ENCODE measurements at regions not wholly inside any gene's neighbourhood (a gene's known extent, or its start where the extent isn't known, plus 50 kb on each side); places are given as distances from the start of the nearest gene placed in this dataset.

- Mint-ChIP-seq H3K27me3 (no peaks in the 10 kb centered on the region), H3K36me3 (ENCODE audit: insufficient read depth) (peaks cover 1% of the 10 kb centered on the region), H3K27ac (ENCODE audit: low read depth) (no peak overlapping the region), H3K4me3 (no peak overlapping the region), H3K9me3 (no peaks in the 10 kb centered on the region), H3K4me1 (no peaks in the 10 kb centered on the region)
- DNase-seq (ENCODE audit: low spot score in 2 of 2) (no peak), ATAC-seq (replicated peaks; ENCODE audit: extremely low read depth, poor library complexity, severe bottlenecking) (no peak)
Measured at GRCh38 chr6:130314271-130314670, 51.5 kb upstream of the TMEM200A start.

- no peaks in the 10 kb centered on the region for H3K9me3 Mint-ChIP-seq
- H3K36me3 Mint-ChIP-seq (ENCODE audit: insufficient read depth), result peaks cover 1% of the 10 kb centered on the region
- H3K27me3 Mint-ChIP-seq, result no peaks in the 10 kb centered on the region
- ATAC-seq (replicated peaks; ENCODE audit: extremely low read depth, poor library complexity, severe bottlenecking) (no peak), DNase-seq (ENCODE audit: low spot score in 2 of 2) (no peak)
- no peaks in the 10 kb centered on the region for H3K4me1 Mint-ChIP-seq
- H3K27ac Mint-ChIP-seq (ENCODE audit: low read depth), result no peak overlapping the region
- no peak overlapping the region for H3K4me3 Mint-ChIP-seq
Measured at GRCh38 chr6:130313206-130313605, 52.6 kb upstream of the TMEM200A start.

GRCh38 chr6:130309028-130309427, 56.8 kb upstream of the TMEM200A start:
- no peak for ATAC-seq (replicated peaks; ENCODE audit: extremely low read depth, poor library complexity, severe bottlenecking)
- H3K4me3 Mint-ChIP-seq, result no peak overlapping the region
- DNase-seq (ENCODE audit: low spot score in 2 of 2), result no peak
- no peak overlapping the region for H3K27ac Mint-ChIP-seq (ENCODE audit: low read depth)
- H3K4me1 Mint-ChIP-seq, result no peaks in the 10 kb centered on the region
- no peaks in the 10 kb centered on the region for H3K36me3 Mint-ChIP-seq (ENCODE audit: insufficient read depth)
- H3K9me3 Mint-ChIP-seq, result no peaks in the 10 kb centered on the region
- no peaks in the 10 kb centered on the region for H3K27me3 Mint-ChIP-seq

GRCh38 chr6:130307752-130308361, 58.0 kb upstream of the TMEM200A start:
- Mint-ChIP-seq H3K4me3 (no peak overlapping the region), H3K27ac (ENCODE audit: low read depth) (no peak overlapping the region), H3K36me3 (ENCODE audit: insufficient read depth) (no peaks in the 10 kb centered on the region), H3K27me3 (no peaks in the 10 kb centered on the region), H3K9me3 (no peaks in the 10 kb centered on the region), H3K4me1 (no peaks in the 10 kb centered on the region)
- ATAC-seq (replicated peaks; ENCODE audit: extremely low read depth, poor library complexity, severe bottlenecking) (no peak), DNase-seq (ENCODE audit: low spot score in 2 of 2) (no peak)

- DNase-seq (ENCODE audit: low spot score in 2 of 2) (no peak), ATAC-seq (replicated peaks; ENCODE audit: extremely low read depth, poor library complexity, severe bottlenecking) (no peak)
- H3K27ac Mint-ChIP-seq (ENCODE audit: low read depth), result no peak overlapping the region
- H3K27me3 Mint-ChIP-seq, result no peaks in the 10 kb centered on the region
- H3K4me1 Mint-ChIP-seq, result no peaks in the 10 kb centered on the region
- H3K9me3 Mint-ChIP-seq, result no peaks in the 10 kb centered on the region
- no peak overlapping the region for H3K4me3 Mint-ChIP-seq
- H3K36me3 Mint-ChIP-seq (ENCODE audit: insufficient read depth), result no peaks in the 10 kb centered on the region
Measured at GRCh38 chr6:130306377-130306776, 59.4 kb upstream of the TMEM200A start.

- Mint-ChIP-seq H3K9me3 (no peaks in the 10 kb centered on the region), H3K27ac (ENCODE audit: low read depth) (no peak overlapping the region), H3K4me1 (no peaks in the 10 kb centered on the region), H3K27me3 (no peaks in the 10 kb centered on the region), H3K36me3 (ENCODE audit: insufficient read depth) (peaks cover 2% of the 10 kb centered on the region), H3K4me3 (no peak overlapping the region)
- no peak for DNase-seq (ENCODE audit: low spot score in 2 of 2)
- ATAC-seq (replicated peaks; ENCODE audit: extremely low read depth, poor library complexity, severe bottlenecking), result no peak
Measured at GRCh38 chr6:130303431-130303830, 62.4 kb upstream of the TMEM200A start.

- H3K4me1 Mint-ChIP-seq, result no peaks in the 10 kb centered on the region
- DNase-seq (ENCODE audit: low spot score in 2 of 2), result no peak
- ATAC-seq (replicated peaks; ENCODE audit: extremely low read depth, poor library complexity, severe bottlenecking), result no peak
- no peaks in the 10 kb centered on the region for H3K27me3 Mint-ChIP-seq
- no peak overlapping the region for H3K4me3 Mint-ChIP-seq
- peaks cover 4% of the 10 kb centered on the region for H3K36me3 Mint-ChIP-seq (ENCODE audit: insufficient read depth)
- no peaks in the 10 kb centered on the region for H3K9me3 Mint-ChIP-seq
- H3K27ac Mint-ChIP-seq (ENCODE audit: low read depth), result no peak overlapping the region
Measured at GRCh38 chr6:130298258-130298657, 67.6 kb upstream of the TMEM200A start.

- no peaks in the 10 kb centered on the region for H3K4me1 Mint-ChIP-seq
- H3K9me3 Mint-ChIP-seq, result no peaks in the 10 kb centered on the region
- H3K27ac Mint-ChIP-seq (ENCODE audit: low read depth), result no peak overlapping the region
- no peaks in the 10 kb centered on the region for H3K27me3 Mint-ChIP-seq
- ATAC-seq (replicated peaks; ENCODE audit: extremely low read depth, poor library complexity, severe bottlenecking) (no peak), DNase-seq (ENCODE audit: low spot score in 2 of 2) (no peak)
- H3K36me3 Mint-ChIP-seq (ENCODE audit: insufficient read depth), result peaks cover 4% of the 10 kb centered on the region
- H3K4me3 Mint-ChIP-seq, result no peak overlapping the region
Measured at GRCh38 chr6:130296854-130297253, 69.0 kb upstream of the TMEM200A start.

GRCh38 chr6:130293800-130294199, 71.0 kb upstream of the SAMD3 start:
- peaks cover 4% of the 10 kb centered on the region for H3K36me3 Mint-ChIP-seq (ENCODE audit: insufficient read depth)
- H3K27me3 Mint-ChIP-seq, result no peaks in the 10 kb centered on the region
- H3K27ac Mint-ChIP-seq (ENCODE audit: low read depth), result no peak overlapping the region
- no peak for ATAC-seq (replicated peaks; ENCODE audit: extremely low read depth, poor library complexity, severe bottlenecking)
- no peak overlapping the region for H3K4me3 Mint-ChIP-seq
- H3K4me1 Mint-ChIP-seq, result no peaks in the 10 kb centered on the region
- H3K9me3 Mint-ChIP-seq, result no peaks in the 10 kb centered on the region
- DNase-seq (ENCODE audit: low spot score in 2 of 2), result no peak

GRCh38 chr6:130288065-130288464, 65.3 kb upstream of the SAMD3 start:
- DNase-seq (ENCODE audit: low spot score in 2 of 2) (no peak), ATAC-seq (replicated peaks; ENCODE audit: extremely low read depth, poor library complexity, severe bottlenecking) (no peak)
- Mint-ChIP-seq H3K27ac (ENCODE audit: low read depth) (no peak overlapping the region), H3K27me3 (no peaks in the 10 kb centered on the region), H3K9me3 (no peaks in the 10 kb centered on the region), H3K4me1 (no peaks in the 10 kb centered on the region), H3K36me3 (ENCODE audit: insufficient read depth) (no peaks in the 10 kb centered on the region), H3K4me3 (no peak overlapping the region)

GRCh38 chr6:130282234-130282995, 59.7 kb upstream of the SAMD3 start:
- peak in 1 of 2 donors; percentile 16 for DNase-seq (ENCODE audit: low spot score in 2 of 2)
- H3K36me3 Mint-ChIP-seq (ENCODE audit: insufficient read depth), result no peaks in the 10 kb centered on the region
- peak overlapping the region; percentile 76 for H3K27ac Mint-ChIP-seq (ENCODE audit: low read depth)
- no peak overlapping the region for H3K4me3 Mint-ChIP-seq
- H3K9me3 Mint-ChIP-seq, result no peaks in the 10 kb centered on the region
- H3K27me3 Mint-ChIP-seq, result no peaks in the 10 kb centered on the region
- H3K4me1 Mint-ChIP-seq, result peaks cover 10% of the 10 kb centered on the region
- peak; percentile 72 for ATAC-seq (replicated peaks; ENCODE audit: extremely low read depth, poor library complexity, severe bottlenecking)

GRCh38 chr6:130276507-130276906, 53.8 kb upstream of the SAMD3 start:
- Mint-ChIP-seq H3K9me3 (peaks cover 16% of the 10 kb centered on the region), H3K27ac (ENCODE audit: low read depth) (no peak overlapping the region), H3K4me3 (no peak overlapping the region), H3K36me3 (ENCODE audit: insufficient read depth) (no peaks in the 10 kb centered on the region), H3K4me1 (no peaks in the 10 kb centered on the region), H3K27me3 (no peaks in the 10 kb centered on the region)
- DNase-seq (ENCODE audit: low spot score in 2 of 2) (no peak), ATAC-seq (replicated peaks; ENCODE audit: extremely low read depth, poor library complexity, severe bottlenecking) (no peak)

- H3K27ac Mint-ChIP-seq (ENCODE audit: low read depth), result no peak overlapping the region
- H3K4me3 Mint-ChIP-seq, result no peak overlapping the region
- DNase-seq (ENCODE audit: low spot score in 2 of 2) (no peak), ATAC-seq (replicated peaks; ENCODE audit: extremely low read depth, poor library complexity, severe bottlenecking) (no peak)
- no peaks in the 10 kb centered on the region for H3K4me1 Mint-ChIP-seq
- H3K36me3 Mint-ChIP-seq (ENCODE audit: insufficient read depth), result no peaks in the 10 kb centered on the region
- H3K27me3 Mint-ChIP-seq, result no peaks in the 10 kb centered on the region
- peaks cover 21% of the 10 kb centered on the region for H3K9me3 Mint-ChIP-seq
Measured at GRCh38 chr6:130274007-130274406, 51.3 kb upstream of the SAMD3 start.

Data from central memory CD8-positive, alpha-beta T cell (primary cell).